Lower lobe of right lung (tissue), 2 donors: ENCODE measurements at regions not wholly inside any gene's neighbourhood (a gene's known extent, or its start where the extent isn't known, plus 50 kb on each side); places are given as distances from the start of the nearest gene placed in this dataset.

Experiments used
- ATAC-seq, 2 donors: fragments of 200-7000 bp; cut with Tn5 transposase; one replicate each; pipeline ENCODE4 v1.9.1; 2020 to 2022; ENCODE audit warnings: mild to moderate bottlenecking in 2 of 2, moderate library complexity in 2 of 2
- DNase-seq: peaks from one replicate; pipeline ENCODE4 v3.0.0-alpha.2; 2020
- H3K27ac ChIP-seq: fragments of 200-600 bp; one replicate; pipeline ENCODE4 v1.8.0; 2022
- H3K27me3 ChIP-seq: fragments of 200-600 bp; one replicate; pipeline ENCODE4 v1.8.0; 2022; ENCODE audit warnings: low read depth
- H3K36me3 ChIP-seq: fragments of 200-600 bp; one replicate; pipeline ENCODE4 v1.8.0; 2022; ENCODE audit warnings: mild to moderate bottlenecking
- H3K4me1 ChIP-seq: fragments of 200-600 bp; one replicate; pipeline ENCODE4 v1.8.0; 2022
- H3K4me3 ChIP-seq: fragments of 200-600 bp; one replicate; pipeline ENCODE4 v1.8.0; 2022; ENCODE audit warnings: mild to moderate bottlenecking
- H3K9me3 ChIP-seq: fragments of 200-600 bp; one replicate; pipeline ENCODE4 v1.8.0; 2022
- CTCF ChIP-seq: fragments of 200-600 bp; IDR thresholded peaks from one replicate; pipeline ENCODE4 v1.8.0; 2022; ENCODE audit warnings: antibody characterized with exemption, mild to moderate bottlenecking
- intact Hi-C: fragments of 100-400 bp; cut with DNase I; formaldehyde crosslinking; loops from one replicate; pipeline ENCODE4 v1.11.0; 2022
- donor health status: DM: no; HTN: yes; CAD: no; lungs with severe emphysema.

- no peaks in the 10 kb centered on the region for H3K36me3 ChIP-seq
- intact Hi-C loops = no loop called here
- no peak for TF ChIP-seq CTCF
- no peaks in the 10 kb centered on the region for H3K4me1 ChIP-seq
- no peak overlapping the region for H3K4me3 ChIP-seq
- DNase-seq (no peak), ATAC-seq (no peak)
- no peaks in the 10 kb centered on the region for H3K9me3 ChIP-seq
- no peak overlapping the region for H3K27ac ChIP-seq
- no peaks in the 10 kb centered on the region for H3K27me3 ChIP-seq
Observed at GRCh38 chrX:46398874-46399273, 146.3 kb downstream of the ZNF674 start.

- DNase-seq = no peak
- Histone ChIP-seq H3K4me3 (no peak overlapping the region), H3K4me1 (no peaks in the 10 kb centered on the region), H3K9me3 (no peaks in the 10 kb centered on the region), H3K27ac (no peak overlapping the region), H3K36me3 (no peaks in the 10 kb centered on the region), H3K27me3 (no peaks in the 10 kb centered on the region)
- no peak for TF ChIP-seq CTCF
- intact Hi-C loops = no loop called here
- ATAC-seq = no peak
Observed at GRCh38 chrX:46398126-46398525, 147.1 kb downstream of the ZNF674 start.

- Histone ChIP-seq H3K36me3 (no peaks in the 10 kb centered on the region), H3K9me3 (no peaks in the 10 kb centered on the region), H3K27ac (no peak overlapping the region), H3K4me1 (no peaks in the 10 kb centered on the region), H3K27me3 (no peaks in the 10 kb centered on the region), H3K4me3 (no peak overlapping the region)
- DNase-seq = no peak
- intact Hi-C loops = no loop called here
- no peak for ATAC-seq
- TF ChIP-seq CTCF = no peak
Observed at GRCh38 chrX:46386511-46386910, 158.7 kb downstream of the ZNF674 start.

DNA sequence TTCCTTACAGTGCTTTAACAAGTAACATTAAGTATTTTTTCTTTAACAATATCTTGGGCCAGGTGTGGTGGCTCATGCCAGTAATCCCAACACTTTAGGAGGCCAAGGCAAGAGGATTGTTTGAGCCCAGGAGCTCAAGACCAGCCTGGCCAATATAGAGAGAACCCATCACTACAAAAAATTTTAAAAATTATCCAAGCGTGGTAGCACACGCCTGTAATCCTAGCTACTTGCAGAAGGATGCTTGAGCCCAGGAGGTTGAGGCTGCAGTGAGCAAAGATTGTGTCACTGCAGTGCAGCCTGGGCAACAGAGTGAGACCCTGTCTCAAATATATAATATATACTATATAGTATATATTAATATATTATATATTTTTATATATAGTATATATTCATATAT is 162.2 kb downstream of the ZNF674 start:
- Histone ChIP-seq H3K4me3 (no peak overlapping the region), H3K4me1 (no peaks in the 10 kb centered on the region), H3K27me3 (no peaks in the 10 kb centered on the region), H3K27ac (no peak overlapping the region), H3K36me3 (no peaks in the 10 kb centered on the region), H3K9me3 (no peaks in the 10 kb centered on the region)
- DNase-seq (no peak), ATAC-seq (no peak)
- no peak for TF ChIP-seq CTCF
- intact Hi-C loops = no loop called here

DNA sequence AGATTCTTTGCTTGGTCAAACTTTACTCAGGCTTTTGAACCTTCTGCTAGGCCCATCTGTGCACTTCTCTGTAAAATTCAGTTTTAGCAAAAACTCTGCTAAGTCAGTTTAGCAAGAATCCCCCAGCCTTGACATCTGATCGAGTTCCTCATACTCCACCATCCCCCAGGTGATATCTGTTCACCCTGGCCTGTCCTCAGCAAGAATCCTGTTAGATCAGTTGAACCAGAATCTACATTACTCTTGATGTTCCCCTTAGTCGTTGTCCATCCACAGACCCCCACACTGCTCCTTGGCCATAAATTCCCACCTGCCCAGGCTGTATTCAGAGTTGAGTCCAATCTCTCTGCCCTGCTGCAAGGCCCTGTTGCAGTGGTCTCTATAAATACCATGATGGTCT is 162.6 kb downstream of the ZNF674 start:
- Histone ChIP-seq H3K9me3 (no peaks in the 10 kb centered on the region), H3K27me3 (no peaks in the 10 kb centered on the region), H3K4me3 (no peak overlapping the region), H3K27ac (no peak overlapping the region), H3K4me1 (no peaks in the 10 kb centered on the region), H3K36me3 (no peaks in the 10 kb centered on the region)
- no peak for ATAC-seq
- DNase-seq = no peak
- no peak for TF ChIP-seq CTCF
- intact Hi-C loops = no loop called here

GRCh38 chrX:46381630-46382029 is 163.6 kb downstream of the ZNF674 start:
- Histone ChIP-seq H3K4me1 (no peaks in the 10 kb centered on the region), H3K36me3 (no peaks in the 10 kb centered on the region), H3K27ac (no peak overlapping the region), H3K9me3 (no peaks in the 10 kb centered on the region), H3K4me3 (no peak overlapping the region), H3K27me3 (no peaks in the 10 kb centered on the region)
- ATAC-seq = no peak
- DNase-seq = no peak
- intact Hi-C loops = no loop called here
- TF ChIP-seq CTCF = peak; percentile 21
